Breast epithelium (tissue), 4 donors: ENCODE measurements at regions not wholly inside any gene's neighbourhood (a gene's known extent, or its start where the extent isn't known, plus 50 kb on each side); places are given as distances from the start of the nearest gene placed in this dataset.

ENCODE experiments used
- DNase-seq, 2 donors: peaks; one replicate each; pipeline ENCODE4 v3.0.0-alpha.2; 2019; ENCODE audit warnings: low spot score in 2 of 2
- H3K27ac ChIP-seq, 2 donors: fragments of 200-600 bp; sonication (generic) in 1 of 2; one replicate each; pipeline ENCODE4 v1.5.1; 2016 to 2019; ENCODE audit warnings: mild to moderate bottlenecking in 1 of 2
- H3K27me3 ChIP-seq, 2 donors: fragments of 200-600 bp; sonication (generic) in 1 of 2; one replicate each; pipeline versions ENCODE4 v1.5.1 to v1.6.0; 2017 to 2019; ENCODE audit warnings: control low read depth in 1 of 2, mild to moderate bottlenecking in 1 of 2
- H3K36me3 ChIP-seq: fragments of 200-600 bp; one replicate; pipeline ENCODE4 v1.5.1; 2019
- H3K4me1 ChIP-seq, 2 donors: fragments of 200-600 bp; sonication (generic); one replicate each; pipeline ENCODE4 v1.5.1; 2016 to 2019; ENCODE audit warnings: control low read depth in 1 of 2
- H3K4me3 ChIP-seq, 3 donors: fragments of 200-600 bp; sonication (generic); 1 replicate in 2 of 3; 2 replicates in 1 of 3; pipeline ENCODE4 v1.5.1; 2016 to 2019; ENCODE audit warnings: mild to moderate bottlenecking in 3 of 3, moderate library complexity in 2 of 3
- H3K9me3 ChIP-seq, 2 donors: fragments of 200-600 bp; sonication (generic) in 1 of 2; one replicate each; pipeline ENCODE4 v1.5.1; 2016 to 2019; ENCODE audit warnings: control low read depth in 1 of 2
- CTCF ChIP-seq, 3 donors: fragments of 450-650 bp; IDR thresholded peaks; one replicate each; pipeline ENCODE4 v1.5.1; 2016 to 2017; ENCODE audit warnings: antibody characterized with exemption in 3 of 3, mild to moderate bottlenecking in 3 of 3, moderate library complexity in 3 of 3
- POLR2A ChIP-seq: fragments of 450-650 bp; IDR thresholded peaks from one replicate; pipeline ENCODE4 v1.6.1; 2016; ENCODE audit warnings: antibody characterized with exemption, mild to moderate bottlenecking, moderate library complexity
- POLR2AphosphoS5 ChIP-seq, 3 donors: sonication (generic); formaldehyde crosslinking; IDR thresholded peaks; one replicate each; pipeline ENCODE4 v1.6.1; 2017; ENCODE audit warnings: antibody characterized with exemption in 3 of 3
- intact Hi-C: fragments of 100-400 bp; cut with DNase I; formaldehyde crosslinking; loops from one replicate; pipeline ENCODE4 v1.15.1; 2023; ENCODE audit warnings: low total_unique reads

DNA sequence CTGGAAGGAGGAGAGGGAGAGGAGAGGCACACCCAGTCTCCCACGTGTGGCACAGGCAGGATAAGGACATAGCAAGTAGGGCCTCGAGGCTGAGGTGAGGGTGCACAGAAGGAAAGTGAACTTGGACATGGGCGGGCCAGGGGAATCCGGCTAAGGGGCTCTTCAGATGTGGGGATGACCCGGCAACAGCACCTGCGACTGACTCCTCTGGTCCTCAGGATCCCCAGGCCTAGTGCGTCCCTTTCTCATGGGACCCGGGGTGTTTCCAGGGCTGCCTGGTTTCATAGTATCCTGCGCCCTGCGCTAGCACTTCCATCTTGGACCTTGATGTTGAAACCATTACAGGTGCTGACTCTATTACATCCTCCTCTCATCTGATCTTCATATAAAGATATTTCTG, 96.1 kb upstream of the LYZL2 start:
- Histone ChIP-seq H3K4me3 (no peak overlapping the region), H3K27ac (no peak overlapping the region), H3K27me3 (no peaks in the 10 kb centered on the region), H3K36me3 (no peaks in the 10 kb centered on the region), H3K9me3 (no peaks in the 10 kb centered on the region), H3K4me1 (no peaks in the 10 kb centered on the region)
- no peak for TF ChIP-seq POLR2A
- intact Hi-C loops: no loop called here
- DNase-seq: no peak

- H3K27ac ChIP-seq: no peak overlapping the region
- no peak overlapping the region for H3K4me3 ChIP-seq
- TF ChIP-seq POLR2AphosphoS5 (IDR thresholded peaks at IDR 0.05) (no peak), POLR2A (no peak), CTCF (IDR thresholded peaks at IDR 0.05) (no peak)
- H3K4me1 ChIP-seq: no peaks in the 10 kb centered on the region
- no peaks in the 10 kb centered on the region for H3K9me3 ChIP-seq
- no peak for DNase-seq
- no peaks in the 10 kb centered on the region for H3K36me3 ChIP-seq
- intact Hi-C loops: no loop called here
- H3K27me3 ChIP-seq: no peaks in the 10 kb centered on the region
Measured at GRCh38 chr10:30724296-30724695, 94.7 kb upstream of the LYZL2 start.

- H3K9me3 ChIP-seq: no peaks in the 10 kb centered on the region
- DNase-seq: no peak
- H3K4me3 ChIP-seq: no peak overlapping the region
- no peaks in the 10 kb centered on the region for H3K27me3 ChIP-seq
- no peaks in the 10 kb centered on the region for H3K4me1 ChIP-seq
- TF ChIP-seq CTCF (IDR thresholded peaks at IDR 0.05): no peak
- TF ChIP-seq POLR2A: no peak
- intact Hi-C loops: no loop called here
- H3K27ac ChIP-seq: no peak overlapping the region
- H3K36me3 ChIP-seq: no peaks in the 10 kb centered on the region
Measured at GRCh38 chr10:30722956-30723620, 93.5 kb upstream of the LYZL2 start.

DNA sequence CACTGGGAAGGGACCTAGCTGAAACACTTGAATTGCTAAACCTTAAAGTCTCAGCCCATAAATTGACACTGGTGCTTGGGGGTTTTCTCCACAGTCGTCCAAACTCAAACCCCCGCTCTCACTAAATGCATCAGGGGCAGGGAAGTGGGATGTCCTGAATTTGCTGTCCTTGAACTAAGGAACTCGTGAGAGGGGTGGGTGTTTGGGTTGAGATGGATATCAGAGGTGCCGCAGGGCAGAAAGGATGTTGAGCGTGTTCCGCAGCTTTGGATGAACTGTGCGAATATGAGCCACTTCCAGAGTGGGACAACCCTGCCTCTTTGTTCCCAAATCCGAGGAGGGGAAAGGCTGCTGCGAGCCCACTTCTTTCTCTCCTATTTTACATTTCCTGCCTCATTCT, 90.3 kb upstream of the LYZL2 start:
- intact Hi-C loops: no loop called here
- TF ChIP-seq POLR2A: no peak
- TF ChIP-seq POLR2AphosphoS5 (IDR thresholded peaks at IDR 0.05): no peak
- TF ChIP-seq CTCF (IDR thresholded peaks at IDR 0.05): no peak
- DNase-seq: no peak
- no peak overlapping the region for H3K4me3 ChIP-seq
- no peaks in the 10 kb centered on the region for H3K27me3 ChIP-seq
- no peak overlapping the region for H3K27ac ChIP-seq
- H3K9me3 ChIP-seq: no peaks in the 10 kb centered on the region
- H3K4me1 ChIP-seq: no peaks in the 10 kb centered on the region
- no peaks in the 10 kb centered on the region for H3K36me3 ChIP-seq

GRCh38 chr10:30709700-30710358, 80.3 kb upstream of the LYZL2 start:
- Histone ChIP-seq H3K27ac (no peak overlapping the region), H3K36me3 (no peaks in the 10 kb centered on the region), H3K4me3 (no peak overlapping the region), H3K4me1 (no peaks in the 10 kb centered on the region), H3K9me3 (no peaks in the 10 kb centered on the region), H3K27me3 (no peaks in the 10 kb centered on the region)
- intact Hi-C loops: loop anchor here (5.0 kb wide), 1 partner anchor 772 kb away; no protein-coding TSS in a partner anchor
- DNase-seq: no peak
- TF ChIP-seq CTCF (IDR thresholded peaks at IDR 0.05): no peak
- TF ChIP-seq POLR2A: no peak
- no peak for TF ChIP-seq POLR2AphosphoS5 (IDR thresholded peaks at IDR 0.05)
